ENCODE measurements at regions not wholly inside any gene's neighbourhood (a gene's known extent, or its start where the extent isn't known, plus 50 kb on each side); places are given as distances from the start of the nearest gene placed in this dataset.

GRCh38 chr3:106707347-106707746 lies 669.9 kb upstream of the CCDC54 start:
- TF ChIP-seq EZH2 (IDR thresholded peaks at IDR 0.05; ENCODE audit: borderline replicate concordance, low read length): no peak
- TF ChIP-seq, protein P1, sequence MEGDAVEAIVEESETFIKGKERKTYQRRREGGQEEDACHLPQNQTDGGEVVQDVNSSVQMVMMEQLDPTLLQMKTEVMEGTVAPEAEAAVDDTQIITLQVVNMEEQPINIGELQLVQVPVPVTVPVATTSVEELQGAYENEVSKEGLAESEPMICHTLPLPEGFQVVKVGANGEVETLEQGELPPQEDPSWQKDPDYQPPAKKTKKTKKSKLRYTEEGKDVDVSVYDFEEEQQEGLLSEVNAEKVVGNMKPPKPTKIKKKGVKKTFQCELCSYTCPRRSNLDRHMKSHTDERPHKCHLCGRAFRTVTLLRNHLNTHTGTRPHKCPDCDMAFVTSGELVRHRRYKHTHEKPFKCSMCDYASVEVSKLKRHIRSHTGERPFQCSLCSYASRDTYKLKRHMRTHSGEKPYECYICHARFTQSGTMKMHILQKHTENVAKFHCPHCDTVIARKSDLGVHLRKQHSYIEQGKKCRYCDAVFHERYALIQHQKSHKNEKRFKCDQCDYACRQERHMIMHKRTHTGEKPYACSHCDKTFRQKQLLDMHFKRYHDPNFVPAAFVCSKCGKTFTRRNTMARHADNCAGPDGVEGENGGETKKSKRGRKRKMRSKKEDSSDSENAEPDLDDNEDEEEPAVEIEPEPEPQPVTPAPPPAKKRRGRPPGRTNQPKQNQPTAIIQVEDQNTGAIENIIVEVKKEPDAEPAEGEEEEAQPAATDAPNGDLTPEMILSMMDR (IDR thresholded peaks at IDR 0.05; ENCODE audit: low read length): no peak

Data from OCI-LY1 (cell line).